NCI-H1105 treated with DMSO at 0.1 percent for 48 hours (cell line): ENCODE measurements at regions not wholly inside any gene's neighbourhood (a gene's known extent, or its start where the extent isn't known, plus 50 kb on each side); places are given as distances from the start of the nearest gene placed in this dataset.

ENCODE experiments used
- DNase-seq: peaks from one replicate; lab custom pipeline; 2025; lab: John Stamatoyannopoulos, UW

GRCh38 chr1:235925016-235925415 is 58.3 kb upstream of the LYST start:
- no peak for DNase-seq

DNA sequence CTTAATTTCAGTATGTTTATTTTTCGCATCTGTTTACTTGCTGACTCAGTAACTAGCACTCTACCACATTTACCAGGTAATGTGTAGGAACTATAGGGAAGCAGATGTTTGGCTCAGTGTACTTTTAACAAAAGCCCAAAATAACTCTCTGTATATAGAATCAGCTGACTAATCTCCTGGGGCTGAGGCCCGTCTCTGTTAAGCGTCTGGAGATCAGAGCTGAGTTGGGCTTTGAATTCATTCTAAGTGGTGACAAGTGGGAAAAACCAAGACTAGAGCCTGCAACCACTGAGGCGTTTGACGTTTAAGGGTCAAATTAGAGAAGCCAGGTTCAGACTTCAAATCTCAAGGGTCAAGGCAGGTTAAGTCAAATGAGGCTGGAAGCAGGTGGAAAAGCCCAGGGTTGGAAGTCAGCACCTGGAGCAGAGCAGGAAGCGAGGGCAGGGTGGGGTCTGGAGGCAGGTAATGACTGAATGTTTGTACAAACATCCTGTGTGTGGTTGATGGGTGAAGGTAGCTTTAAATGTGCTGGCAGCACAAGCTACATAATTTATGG is 56.8 kb upstream of the LYST start:
- peak; percentile 10 for DNase-seq

DNA sequence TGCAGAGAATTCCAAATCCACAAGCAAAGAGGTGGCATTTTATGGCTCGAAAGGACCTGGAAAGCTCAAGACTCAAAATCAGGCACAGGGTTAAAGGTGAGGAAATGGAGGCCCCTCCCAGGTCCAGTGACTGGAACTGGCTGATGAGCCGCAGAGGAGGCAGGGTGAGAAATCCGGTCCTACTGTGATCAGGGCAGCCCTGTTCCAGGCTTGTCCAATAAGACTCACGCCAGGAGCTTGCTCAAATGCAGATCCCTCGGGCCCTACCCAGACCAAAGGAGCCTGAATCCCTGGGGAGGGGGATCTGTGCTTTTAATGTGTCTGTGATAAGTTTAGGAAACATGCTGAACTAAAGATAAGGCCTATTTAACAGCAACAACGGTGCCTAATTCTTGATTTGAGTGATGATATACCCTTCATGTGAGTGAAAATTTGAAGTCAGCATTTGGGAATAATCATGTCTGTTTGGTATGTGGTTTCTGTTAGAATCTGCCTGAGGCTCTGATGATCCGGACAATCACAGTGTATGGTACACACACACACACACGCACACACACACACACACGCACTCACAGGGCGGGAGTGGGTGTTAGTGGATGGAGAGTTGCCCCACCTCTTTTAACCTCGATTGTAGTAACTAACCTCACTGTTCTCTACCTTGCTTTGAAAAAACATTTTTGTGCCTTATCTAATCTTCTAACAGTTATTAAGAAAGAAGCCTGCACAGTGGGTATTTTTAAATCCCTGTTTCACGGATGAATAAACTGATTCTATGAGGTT is 54.1 kb upstream of the LYST start:
- no peak for DNase-seq

DNA sequence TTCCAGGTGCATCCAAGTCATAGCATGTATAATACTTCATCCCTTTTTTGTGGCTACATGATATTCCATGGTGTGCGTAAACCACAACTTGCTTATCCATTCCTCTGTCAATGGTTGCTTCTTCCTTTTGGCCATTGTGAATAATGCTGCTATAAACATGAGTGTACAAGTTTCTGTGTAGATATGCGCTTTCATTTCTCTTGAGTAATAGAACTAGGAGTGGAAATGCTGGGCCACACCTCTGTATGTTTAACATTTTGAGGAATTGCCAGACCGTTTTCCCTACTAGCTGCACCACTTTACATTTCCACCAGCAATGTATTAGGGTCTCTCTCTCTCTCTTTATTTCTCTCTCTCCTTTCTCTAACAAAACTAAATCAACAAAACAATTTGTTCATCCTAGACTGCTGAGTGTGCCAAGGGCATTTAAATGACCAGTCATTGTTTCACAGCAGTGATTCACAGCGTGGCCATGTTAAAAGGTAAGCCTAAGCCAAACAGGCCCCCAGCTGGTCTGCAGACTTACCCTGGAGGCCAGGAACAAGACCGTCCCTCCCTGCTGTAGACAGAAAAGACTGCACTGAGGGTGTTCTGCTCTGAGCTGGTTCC is 53.2 kb upstream of the LYST start:
- no peak for DNase-seq

DNA sequence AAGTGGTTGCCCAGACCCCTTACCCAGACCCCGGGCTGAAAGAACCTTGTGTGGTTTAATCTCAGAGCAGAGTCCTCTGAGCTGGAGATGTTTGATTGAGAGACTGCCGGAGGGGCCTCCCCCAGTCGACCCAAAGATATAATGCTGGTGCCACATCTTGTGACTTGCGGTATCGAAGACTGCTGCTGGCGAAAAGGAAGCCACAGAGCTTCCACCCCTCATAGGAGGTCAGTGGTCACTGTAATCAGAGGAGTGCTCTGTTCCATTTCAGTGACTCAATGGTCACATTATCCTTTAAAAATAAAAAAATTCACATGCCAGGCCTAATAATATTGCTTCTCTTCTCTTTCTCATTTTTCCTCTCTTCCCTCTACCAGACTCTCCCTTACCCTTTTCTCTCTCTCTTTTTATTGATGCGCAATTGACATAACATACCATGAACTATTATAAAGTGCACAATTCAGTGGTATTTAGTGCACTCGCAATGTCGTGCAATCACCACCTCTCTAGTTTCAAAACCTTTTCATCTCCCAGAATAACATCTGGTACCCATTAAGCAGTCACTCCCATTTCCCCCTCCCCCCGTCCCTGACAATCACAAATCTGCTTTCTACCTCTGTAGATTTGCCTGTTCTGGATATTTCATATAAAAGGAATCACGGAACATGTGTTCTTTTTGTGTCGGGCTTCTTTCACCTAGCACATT is 52.6 kb upstream of the LYST start:
- no peak for DNase-seq

DNA sequence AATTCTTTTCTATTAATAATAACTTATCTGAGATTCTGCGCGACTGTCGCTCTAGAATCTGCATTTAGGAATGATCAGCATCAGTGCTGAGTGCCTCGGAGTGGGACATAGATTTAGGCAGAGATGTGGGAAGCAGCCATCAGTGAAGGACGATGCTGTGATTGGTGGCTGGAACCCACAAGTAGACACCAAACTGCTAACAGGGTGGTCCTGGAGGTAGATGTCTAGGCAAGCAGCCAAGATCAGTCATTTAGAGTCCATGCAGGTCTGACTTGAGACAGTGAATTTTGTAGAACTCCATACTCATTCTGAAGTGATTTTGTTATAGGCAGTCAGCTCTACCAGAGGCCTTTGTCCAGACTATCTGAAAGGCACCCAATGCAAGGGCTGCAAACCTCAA is 51.8 kb upstream of the LYST start:
- DNase-seq = no peak

GRCh38 chr1:235918032-235918431 is 51.3 kb upstream of the LYST start:
- no peak for DNase-seq

DNA sequence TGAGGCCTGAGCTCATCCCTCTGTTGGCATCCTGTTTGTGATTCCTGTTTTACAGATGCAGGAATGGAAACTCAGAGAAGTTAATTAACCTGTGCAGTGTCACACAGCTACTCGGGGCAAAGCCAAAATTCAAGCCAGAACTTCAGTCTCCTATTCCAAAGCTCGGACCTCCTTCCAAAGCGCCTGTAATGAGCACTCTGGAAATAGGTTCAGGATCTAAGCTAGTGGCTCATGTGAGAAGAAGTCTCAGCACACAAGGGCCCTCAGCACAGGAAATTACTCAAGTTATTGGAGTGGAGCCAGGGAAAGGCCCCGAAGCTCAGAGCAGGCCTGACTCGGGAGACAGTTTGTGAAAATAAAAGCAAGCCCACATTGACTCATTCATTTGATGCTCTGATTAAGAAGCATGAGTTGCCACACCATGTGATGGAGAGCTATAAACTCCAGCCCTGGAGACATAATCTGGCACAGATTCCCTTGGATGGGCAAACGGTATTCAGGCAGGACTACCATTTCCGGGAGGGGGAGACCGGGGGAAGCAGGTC is 50.6 kb upstream of the LYST start:
- peak; percentile 6 for DNase-seq
